ENCODE measurements at regions not wholly inside any gene's neighbourhood (a gene's known extent, or its start where the extent isn't known, plus 50 kb on each side); places are given as distances from the start of the nearest gene placed in this dataset.
A peak's percentile ranks its signal among the peaks of the same experiment; 100 is the strongest.
"Not testable (repeated sequence)": the region's sequence is repeated elsewhere in the genome, so short reads cannot be mapped to it uniquely, and the experiment has no call there.

DNA sequence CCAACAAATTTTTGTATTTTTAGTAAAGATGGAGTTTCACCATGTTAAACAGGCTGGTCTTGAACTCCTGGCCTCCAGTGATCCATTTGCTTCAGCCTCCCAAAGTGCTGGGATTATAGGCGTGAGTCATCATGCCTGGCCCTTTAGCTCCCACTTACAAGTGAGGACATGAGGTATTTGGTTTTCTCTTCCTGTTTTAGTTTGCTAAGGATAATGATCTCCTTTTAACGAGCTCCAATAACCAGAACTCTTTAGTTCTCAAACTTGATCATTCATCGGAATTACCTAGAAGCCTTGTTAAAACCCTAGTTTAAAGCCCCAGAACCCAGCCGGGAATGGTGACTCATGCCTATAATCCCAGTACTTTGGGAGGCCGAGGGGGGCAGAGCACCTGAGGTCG is 481.4 kb downstream of the TYW1 start:
- DNase-seq (ENCODE audit: low read depth) = no peak
- H3K4me3 ChIP-seq (ENCODE audit: low read depth, low read length) = no peak overlapping the region
- TF ChIP-seq, protein P1, sequence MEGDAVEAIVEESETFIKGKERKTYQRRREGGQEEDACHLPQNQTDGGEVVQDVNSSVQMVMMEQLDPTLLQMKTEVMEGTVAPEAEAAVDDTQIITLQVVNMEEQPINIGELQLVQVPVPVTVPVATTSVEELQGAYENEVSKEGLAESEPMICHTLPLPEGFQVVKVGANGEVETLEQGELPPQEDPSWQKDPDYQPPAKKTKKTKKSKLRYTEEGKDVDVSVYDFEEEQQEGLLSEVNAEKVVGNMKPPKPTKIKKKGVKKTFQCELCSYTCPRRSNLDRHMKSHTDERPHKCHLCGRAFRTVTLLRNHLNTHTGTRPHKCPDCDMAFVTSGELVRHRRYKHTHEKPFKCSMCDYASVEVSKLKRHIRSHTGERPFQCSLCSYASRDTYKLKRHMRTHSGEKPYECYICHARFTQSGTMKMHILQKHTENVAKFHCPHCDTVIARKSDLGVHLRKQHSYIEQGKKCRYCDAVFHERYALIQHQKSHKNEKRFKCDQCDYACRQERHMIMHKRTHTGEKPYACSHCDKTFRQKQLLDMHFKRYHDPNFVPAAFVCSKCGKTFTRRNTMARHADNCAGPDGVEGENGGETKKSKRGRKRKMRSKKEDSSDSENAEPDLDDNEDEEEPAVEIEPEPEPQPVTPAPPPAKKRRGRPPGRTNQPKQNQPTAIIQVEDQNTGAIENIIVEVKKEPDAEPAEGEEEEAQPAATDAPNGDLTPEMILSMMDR (IDR thresholded peaks at IDR 0.05; ENCODE audit: insufficient read depth, low read depth, low read length, missing control alignments) = no peak

DNA sequence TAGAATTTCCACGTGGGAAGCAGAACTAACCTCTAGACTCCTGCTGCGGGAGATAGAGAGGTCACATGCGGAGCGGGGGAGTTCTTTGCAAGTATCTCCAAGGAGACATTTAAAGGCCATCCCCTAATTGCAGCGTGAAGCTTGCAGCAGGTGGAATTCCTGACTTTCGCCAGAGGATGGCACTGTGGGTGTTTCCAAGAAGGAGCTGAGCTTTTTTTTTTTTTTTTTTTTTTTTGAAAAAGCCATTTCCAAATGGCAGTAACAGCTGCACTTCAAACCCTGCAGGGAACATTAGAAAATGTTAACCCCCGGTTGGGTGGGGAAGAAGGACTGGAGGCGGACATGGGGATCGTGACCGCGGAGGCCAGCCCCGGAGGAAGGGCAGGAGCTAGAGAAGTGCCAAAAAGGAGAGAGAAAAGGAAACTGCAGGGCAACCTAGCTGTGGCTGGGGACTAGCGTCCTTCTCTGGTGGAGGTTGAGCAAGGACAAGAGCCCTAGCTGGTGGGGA is 487.7 kb downstream of the TYW1 start:
- DNase-seq (ENCODE audit: low read depth) = peak; percentile 70
- H3K4me3 ChIP-seq (ENCODE audit: low read depth, low read length) = no peak overlapping the region
- TF ChIP-seq, protein P1 (IDR thresholded peaks at IDR 0.05; ENCODE audit: insufficient read depth, low read depth, low read length, missing control alignments) = peak; percentile 53

DNA sequence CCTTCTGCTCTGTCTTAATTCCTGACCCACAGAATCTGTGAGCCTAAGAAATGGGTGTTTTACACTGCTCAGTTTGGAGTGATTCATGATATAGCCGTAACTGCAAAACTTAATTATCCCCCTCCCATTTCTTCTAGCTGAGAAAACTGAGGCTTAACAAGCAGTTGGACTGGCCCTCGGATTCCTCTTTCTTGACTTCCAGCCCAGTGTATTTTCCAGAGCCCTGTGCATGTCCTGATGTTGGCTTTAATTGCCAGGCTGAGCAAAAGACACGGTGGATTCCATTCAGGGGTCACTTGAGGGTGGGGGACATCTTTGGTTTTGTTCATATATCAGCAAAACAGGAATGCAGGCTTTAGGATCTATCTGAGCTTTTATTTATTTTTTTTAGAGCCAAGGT is 489.8 kb downstream of the TYW1 start:
- no peak for DNase-seq (ENCODE audit: low read depth)
- TF ChIP-seq, protein P1 (IDR thresholded peaks at IDR 0.05; ENCODE audit: insufficient read depth, low read depth, low read length, missing control alignments) = no peak
- H3K4me3 ChIP-seq (ENCODE audit: low read depth, low read length) = no peak overlapping the region

DNA sequence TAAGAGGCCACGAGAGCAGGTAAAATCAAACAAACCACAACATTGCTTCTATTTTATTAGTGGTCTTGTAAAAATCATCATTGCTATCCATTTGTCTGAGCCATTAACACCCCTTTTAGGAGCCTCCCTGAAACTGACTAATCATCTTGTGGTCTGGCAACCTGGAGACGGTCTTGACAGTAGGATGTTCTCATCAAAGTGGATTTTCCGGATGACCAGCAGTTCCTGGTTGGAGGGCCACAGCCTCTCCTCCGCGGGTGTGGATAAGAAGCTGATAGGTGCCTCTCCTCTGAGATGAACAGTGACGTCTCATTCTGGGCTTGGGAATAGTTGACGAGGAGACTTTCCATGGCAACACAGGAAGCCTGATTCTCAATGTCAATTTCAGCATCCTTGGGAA is 490.7 kb downstream of the TYW1 start:
- TF ChIP-seq, protein P1 (IDR thresholded peaks at IDR 0.05; ENCODE audit: insufficient read depth, low read depth, low read length, missing control alignments) = no peak
- DNase-seq (ENCODE audit: low read depth) = no peak
- no peak overlapping the region for H3K4me3 ChIP-seq (ENCODE audit: low read depth, low read length)

DNA sequence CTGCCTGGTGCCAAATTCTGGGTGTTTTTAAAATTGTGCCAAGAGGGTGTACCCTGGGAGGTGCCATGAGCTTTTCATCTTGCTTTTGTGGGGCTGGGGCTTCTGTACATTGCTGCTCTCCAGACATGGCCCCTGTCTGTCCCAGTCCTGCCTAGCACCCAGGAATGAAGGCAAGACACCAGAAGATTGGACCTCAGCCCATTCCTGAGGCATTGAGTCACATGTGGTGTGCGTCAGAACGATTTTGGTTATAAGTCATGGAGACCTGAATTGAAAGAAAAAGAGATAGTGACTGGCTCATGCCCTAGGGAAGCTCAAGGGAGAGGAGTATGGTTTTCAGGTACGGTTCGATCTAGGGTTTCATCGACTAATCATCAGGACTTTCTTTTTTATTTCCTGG is 493.2 kb downstream of the TYW1 start:
- TF ChIP-seq, protein P1 (IDR thresholded peaks at IDR 0.05; ENCODE audit: insufficient read depth, low read depth, low read length, missing control alignments) = no peak
- no peak for DNase-seq (ENCODE audit: low read depth)
- no peak overlapping the region for H3K4me3 ChIP-seq (ENCODE audit: low read depth, low read length)

DNA sequence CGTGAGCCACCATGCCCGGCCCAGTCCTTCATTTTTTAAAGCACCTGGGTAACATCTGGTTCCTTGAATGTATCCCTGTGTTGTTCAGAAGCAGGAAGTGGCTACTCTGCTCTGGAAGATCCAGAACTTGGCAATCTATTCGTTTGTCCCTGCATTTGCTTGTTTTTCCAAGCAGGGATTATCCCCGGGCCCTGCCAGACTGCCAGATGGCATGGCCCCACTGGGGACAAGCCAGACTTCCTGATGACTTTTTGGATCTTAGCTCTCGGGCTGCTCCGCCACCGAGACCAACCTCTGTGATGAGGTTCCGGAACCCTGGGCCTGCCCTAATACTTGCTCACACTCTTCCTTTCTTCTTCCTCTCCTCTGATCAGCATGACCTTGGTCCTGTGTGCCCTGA is 496.7 kb downstream of the TYW1 start:
- TF ChIP-seq, protein P1 (IDR thresholded peaks at IDR 0.05; ENCODE audit: insufficient read depth, low read depth, low read length, missing control alignments) = no peak
- DNase-seq (ENCODE audit: low read depth) = no peak
- H3K4me3 ChIP-seq (ENCODE audit: low read depth, low read length) = no peak overlapping the region

DNA sequence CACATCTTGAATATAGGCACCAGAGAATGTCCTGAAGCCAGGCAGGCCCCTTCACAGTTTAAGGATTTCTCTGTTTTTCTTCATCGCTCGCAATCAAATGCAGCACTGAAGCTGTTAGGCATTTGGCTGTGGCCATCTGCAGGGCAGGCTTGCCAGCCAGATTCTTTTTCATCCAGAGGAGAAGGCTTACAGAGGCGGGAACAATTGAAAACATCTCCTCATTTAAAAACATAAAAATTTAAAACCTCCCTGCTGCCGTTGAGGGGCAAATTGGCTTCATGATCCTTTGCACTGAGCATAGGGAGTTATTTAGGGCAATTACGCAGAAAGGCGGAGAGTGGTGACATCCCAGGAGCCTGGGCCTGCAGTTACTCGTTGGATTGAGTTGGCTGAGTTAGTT is 500.0 kb downstream of the TYW1 start:
- no peak overlapping the region for H3K4me3 ChIP-seq (ENCODE audit: low read depth, low read length)
- TF ChIP-seq, protein P1 (IDR thresholded peaks at IDR 0.05; ENCODE audit: insufficient read depth, low read depth, low read length, missing control alignments) = no peak

DNA sequence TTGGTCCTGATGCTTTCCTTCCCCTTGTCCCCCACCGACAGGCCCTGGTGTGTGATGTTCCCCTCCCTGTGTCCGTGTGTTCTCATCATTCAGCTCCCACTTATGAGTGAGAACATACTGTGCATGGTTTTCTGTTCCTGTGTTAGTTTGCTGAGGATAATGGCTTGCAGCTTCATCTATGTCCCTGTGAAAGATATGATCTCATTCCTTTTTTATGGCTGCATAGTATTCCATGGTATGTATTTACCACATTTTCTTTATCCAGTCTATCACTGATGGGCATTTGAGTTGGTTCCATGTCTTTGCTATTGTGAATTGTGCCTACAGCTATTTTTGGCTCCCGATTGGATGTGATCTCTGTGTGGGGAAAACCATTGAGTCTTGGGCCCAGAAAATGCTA is 501.3 kb downstream of the TYW1 start:
- DNase-seq (ENCODE audit: low read depth); H3K4me3 ChIP-seq (ENCODE audit: low read depth, low read length): not testable (repeated sequence)

More for the DNA sequence above, 500.0 kb downstream of the TYW1 start:
- no peak for DNase-seq (ENCODE audit: low read depth)

Data from GM12865 (cell line).